ENCODE measurements at regions not wholly inside any gene's neighbourhood (a gene's known extent, or its start where the extent isn't known, plus 50 kb on each side); places are given as distances from the start of the nearest gene placed in this dataset.
"Not testable (repeated sequence)": the region's sequence is repeated elsewhere in the genome, so short reads cannot be mapped to it uniquely, and the experiment has no call there.

GRCh38 chr11:46176421-46176820, 55.2 kb upstream of the PHF21A start:
- no peaks in the 10 kb centered on the region for H3K79me2 ChIP-seq (ENCODE audit: insufficient read depth, low read length)
- Mint-ChIP-seq H3K4me3 (no peak overlapping the region), H3K36me3 (no peaks in the 10 kb centered on the region), H3K9me3 (peaks cover 0 to 6% (median 3%) of the 10 kb centered on the region in 7 donors), H3K27ac (no peak overlapping the region), H3K4me1 (no peaks in the 10 kb centered on the region), H3K27me3 (ENCODE audit: low read depth in 3 of 3) (peaks cover 11 to 23% (median 13%) of the 10 kb centered on the region in 3 donors)
- no peak overlapping the region for H3K4me3 ChIP-seq (replicated peaks in 1 of 3; ENCODE audit: low read depth in 2 of 3, low read length in 3 of 3)
- no peaks in the 10 kb centered on the region for H3K27me3 ChIP-seq (ENCODE audit: control insufficient read depth in 2 of 2, insufficient read depth in 2 of 2, low read length in 2 of 2)
- H4K20me1 ChIP-seq (ENCODE audit: insufficient read depth, low read length), result no peaks in the 10 kb centered on the region
- no peak overlapping the region for H3K27ac ChIP-seq (ENCODE audit: low read depth in 1 of 2, low read length in 2 of 2)
- H3K9ac ChIP-seq (ENCODE audit: insufficient read depth, low read length, poor library complexity, severe bottlenecking), result no peak overlapping the region
- WGBS (ENCODE audit: insufficient coverage), result 87% methylated on average over 2 of the region's 4 CpGs
- intact Hi-C loops (cut with micrococcal nuclease), result no loop called here
- TF ChIP-seq CTCF (IDR thresholded peaks at IDR 0.05), result no peak
- no peak overlapping the region for H2AFZ ChIP-seq (ENCODE audit: insufficient read depth, low read depth, low read length, poor library complexity, severe bottlenecking)
- H3K9me3 ChIP-seq (replicated peaks in 1 of 2; ENCODE audit: control insufficient read depth in 1 of 2, insufficient read depth in 1 of 2, low read length in 2 of 2), result no peaks in the 10 kb centered on the region
- no peak for DNase-seq
- no peaks in the 10 kb centered on the region for H3K4me1 ChIP-seq (ENCODE audit: control insufficient read depth in 1 of 2, insufficient read depth in 2 of 2, low read length in 2 of 2)
- H3K36me3 ChIP-seq (replicated peaks in 1 of 2; ENCODE audit: control insufficient read depth in 1 of 2, insufficient read depth in 2 of 2, low read length in 2 of 2), result no peaks in the 10 kb centered on the region
- H3K4me2 ChIP-seq (replicated peaks; ENCODE audit: extremely low read depth, low read length, poor library complexity, severe bottlenecking), result no peak overlapping the region

- DNase-seq, result no peak
- Histone ChIP-seq H4K20me1 (ENCODE audit: insufficient read depth, low read length) (no peaks in the 10 kb centered on the region), H3K79me2 (ENCODE audit: insufficient read depth, low read length) (no peaks in the 10 kb centered on the region), H3K4me3 (replicated peaks in 1 of 3; ENCODE audit: low read depth in 2 of 3, low read length in 3 of 3) (no peak overlapping the region), H3K4me2 (replicated peaks; ENCODE audit: extremely low read depth, low read length, poor library complexity, severe bottlenecking) (no peak overlapping the region), H3K27me3 (ENCODE audit: control insufficient read depth in 2 of 2, insufficient read depth in 2 of 2, low read length in 2 of 2) (no peaks in the 10 kb centered on the region), H3K27ac (ENCODE audit: low read depth in 1 of 2, low read length in 2 of 2) (no peak overlapping the region), H3K4me1 (ENCODE audit: control insufficient read depth in 1 of 2, insufficient read depth in 2 of 2, low read length in 2 of 2) (no peaks in the 10 kb centered on the region), H3K9ac (ENCODE audit: insufficient read depth, low read length, poor library complexity, severe bottlenecking) (no peak overlapping the region), H3K9me3 (replicated peaks in 1 of 2; ENCODE audit: control insufficient read depth in 1 of 2, insufficient read depth in 1 of 2, low read length in 2 of 2) (no peaks in the 10 kb centered on the region), H3K36me3 (replicated peaks in 1 of 2; ENCODE audit: control insufficient read depth in 1 of 2, insufficient read depth in 2 of 2, low read length in 2 of 2) (no peaks in the 10 kb centered on the region), H2AFZ (ENCODE audit: insufficient read depth, low read depth, low read length, poor library complexity, severe bottlenecking) (no peak overlapping the region)
- no peak for TF ChIP-seq CTCF (IDR thresholded peaks at IDR 0.05)
- intact Hi-C loops (cut with micrococcal nuclease), result no loop called here
- Mint-ChIP-seq H3K27me3 (ENCODE audit: low read depth in 3 of 3) (peaks cover 12 to 25% (median 15%) of the 10 kb centered on the region in 3 donors), H3K4me1 (no peaks in the 10 kb centered on the region), H3K27ac (no peak overlapping the region), H3K36me3 (no peaks in the 10 kb centered on the region), H3K9me3 (peaks cover 0 to 6% (median 3%) of the 10 kb centered on the region in 7 donors), H3K4me3 (no peak overlapping the region)
- 92% methylated on average over 5 of the region's 7 CpGs for WGBS (ENCODE audit: insufficient coverage)
These were observed 54.2 kb upstream of the PHF21A start for GRCh38 chr11:46175401-46176002.

- H3K4me1 ChIP-seq (ENCODE audit: control insufficient read depth in 1 of 2, insufficient read depth in 2 of 2, low read length in 2 of 2); H3K4me3 Mint-ChIP-seq; H3K79me2 ChIP-seq (ENCODE audit: insufficient read depth, low read length); H3K4me3 ChIP-seq (replicated peaks in 1 of 3; ENCODE audit: low read depth in 2 of 3, low read length in 3 of 3); H3K36me3 ChIP-seq (replicated peaks in 1 of 2; ENCODE audit: control insufficient read depth in 1 of 2, insufficient read depth in 2 of 2, low read length in 2 of 2); H3K9me3 Mint-ChIP-seq; H3K27ac Mint-ChIP-seq; H3K4me1 Mint-ChIP-seq; H3K27me3 ChIP-seq (ENCODE audit: control insufficient read depth in 2 of 2, insufficient read depth in 2 of 2, low read length in 2 of 2); H3K4me2 ChIP-seq (replicated peaks; ENCODE audit: extremely low read depth, low read length, poor library complexity, severe bottlenecking); H3K36me3 Mint-ChIP-seq; H4K20me1 ChIP-seq (ENCODE audit: insufficient read depth, low read length); H3K9me3 ChIP-seq (replicated peaks in 1 of 2; ENCODE audit: control insufficient read depth in 1 of 2, insufficient read depth in 1 of 2, low read length in 2 of 2); H3K9ac ChIP-seq (ENCODE audit: insufficient read depth, low read length, poor library complexity, severe bottlenecking); intact Hi-C loops (cut with micrococcal nuclease); DNase-seq; H3K27ac ChIP-seq (ENCODE audit: low read depth in 1 of 2, low read length in 2 of 2); H2AFZ ChIP-seq (ENCODE audit: insufficient read depth, low read depth, low read length, poor library complexity, severe bottlenecking): not testable (repeated sequence)
- H3K27me3 Mint-ChIP-seq (ENCODE audit: low read depth in 3 of 3), result peaks cover 20 to 30% (median 21%) of the 10 kb centered on the region in 3 donors
- no CpG with 5 or more reads among the region's 7 CpGs for WGBS (ENCODE audit: insufficient coverage)
These were observed 50.4 kb upstream of the PHF21A start for GRCh38 chr11:46171693-46172092.
